Right lobe of liver (tissue), 4 donors: ENCODE measurements at regions not wholly inside any gene's neighbourhood (a gene's known extent, or its start where the extent isn't known, plus 50 kb on each side); places are given as distances from the start of the nearest gene placed in this dataset.

Experiments
- CTCF ChIP-seq, 4 donors: fragments of 200-600 bp in 3 of 4; fragments of 450-650 bp in 1 of 4; IDR thresholded peaks; one replicate each; pipeline versions ENCODE4 v1.5.1 to v1.8.0; 2016 to 2022; ENCODE audit warnings: antibody characterized with exemption in 4 of 4, mild to moderate bottlenecking in 2 of 4
- POLR2A ChIP-seq: fragments of 450-650 bp; IDR thresholded peaks from one replicate; pipeline ENCODE4 v1.6.1; 2017; ENCODE audit warnings: antibody characterized with exemption, mild to moderate bottlenecking
- donor health status: DM: no; HTN: no; CAD: no.
- donor health status: DM: no; HTN: no; CAD: no.
- donor health status: DM: no; HTN: yes; CAD: no.

DNA sequence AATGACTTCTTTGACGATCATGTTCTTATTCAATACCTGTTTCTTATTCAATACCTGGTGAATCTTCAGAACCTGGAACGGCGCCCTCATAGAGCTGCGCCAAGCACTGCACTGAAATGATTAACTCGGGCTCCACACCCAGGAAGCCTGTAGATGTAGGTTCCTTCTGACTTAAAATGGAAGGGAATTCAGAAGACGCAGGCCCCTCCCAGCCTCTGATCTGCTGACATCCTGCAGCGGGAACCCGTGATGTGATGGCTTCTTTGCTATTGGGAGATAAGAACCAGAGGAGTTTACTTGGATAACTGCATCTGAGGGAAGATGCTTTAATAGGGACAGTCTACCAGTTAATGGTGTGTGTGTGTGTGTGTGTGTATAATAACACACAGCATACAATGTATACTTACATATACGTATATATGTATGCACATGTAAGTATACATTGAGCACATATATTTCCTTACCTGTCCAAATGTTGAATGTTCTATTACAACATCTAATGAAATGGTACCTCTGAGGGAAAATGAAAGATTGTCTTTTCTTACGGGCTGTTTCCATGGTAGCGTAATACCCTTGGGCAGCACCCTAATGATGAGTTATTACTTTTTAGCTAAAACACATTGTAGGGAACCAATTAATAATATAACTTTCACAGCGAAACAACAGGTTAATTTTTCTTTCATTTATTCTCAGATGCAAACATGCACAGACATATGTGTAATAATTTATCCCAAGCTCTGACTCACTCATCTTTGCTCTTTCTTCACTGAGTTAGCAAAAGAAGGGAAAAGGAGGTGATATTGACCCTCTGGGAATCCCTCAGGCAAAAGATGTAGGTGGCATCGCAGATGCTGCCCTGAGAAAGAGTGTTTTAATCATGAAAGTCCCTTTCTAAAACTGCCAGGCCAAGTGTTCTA, 379.8 kb downstream of the SIPA1L2 start:
- no peak for TF ChIP-seq CTCF (IDR thresholded peaks at IDR 0.05)
- no peak for TF ChIP-seq POLR2A
